Tibial nerve (tissue), 4 donors: ENCODE measurements at regions not wholly inside any gene's neighbourhood (a gene's known extent, or its start where the extent isn't known, plus 50 kb on each side); places are given as distances from the start of the nearest gene placed in this dataset.

Experiments
- EP300 ChIP-seq, 2 donors: sonication (generic); formaldehyde crosslinking; IDR thresholded peaks; one replicate each; pipeline ENCODE4 v1.6.1; 2017; ENCODE audit warnings: antibody characterized with exemption in 2 of 2, mild to moderate bottlenecking in 1 of 2
- POLR2A ChIP-seq, 2 donors: fragments of 450-650 bp; IDR thresholded peaks; one replicate each; pipeline ENCODE4 v1.6.1; 2017; ENCODE audit warnings: antibody characterized with exemption in 2 of 2, mild to moderate bottlenecking in 2 of 2, moderate library complexity in 2 of 2
- TF ChIP-seq, protein P1 (sequence below), 5 experiments: fragments of 200-600 bp in 3 of 5; fragments of 450-650 bp in 2 of 5; sonication (generic) in 3 of 5; IDR thresholded peaks; one replicate each; pipeline ENCODE4 v1.5.1; 2016 to 2019; ENCODE audit warnings: antibody characterized with exemption in 5 of 5, mild to moderate bottlenecking in 3 of 5, moderate library complexity in 2 of 5

DNA sequence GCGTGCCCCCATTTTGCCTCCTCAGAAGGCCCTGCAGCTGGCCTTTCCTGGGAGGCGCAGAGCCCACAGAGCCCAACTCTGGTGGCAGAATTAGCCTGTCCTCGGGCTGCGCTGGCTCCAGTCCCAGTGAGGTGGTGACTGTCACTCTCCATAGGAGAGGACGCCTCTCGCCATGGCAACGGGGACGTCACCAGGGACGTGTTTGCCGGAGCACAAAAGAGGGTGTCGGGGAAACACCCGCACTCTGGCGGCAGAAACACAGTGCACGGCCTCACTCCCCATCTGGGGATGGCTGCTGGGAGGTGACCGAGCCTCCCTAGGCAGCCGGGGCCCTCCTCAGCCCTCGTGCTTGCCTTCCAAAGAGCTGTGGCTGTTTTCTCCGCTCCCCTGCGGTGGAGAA lies 50.2 kb upstream of the NCOR2 start:
- TF ChIP-seq POLR2A (IDR thresholded peaks at IDR 0.05) (no peak), EP300 (IDR thresholded peaks at IDR 0.05) (no peak)
- TF ChIP-seq, protein P1, sequence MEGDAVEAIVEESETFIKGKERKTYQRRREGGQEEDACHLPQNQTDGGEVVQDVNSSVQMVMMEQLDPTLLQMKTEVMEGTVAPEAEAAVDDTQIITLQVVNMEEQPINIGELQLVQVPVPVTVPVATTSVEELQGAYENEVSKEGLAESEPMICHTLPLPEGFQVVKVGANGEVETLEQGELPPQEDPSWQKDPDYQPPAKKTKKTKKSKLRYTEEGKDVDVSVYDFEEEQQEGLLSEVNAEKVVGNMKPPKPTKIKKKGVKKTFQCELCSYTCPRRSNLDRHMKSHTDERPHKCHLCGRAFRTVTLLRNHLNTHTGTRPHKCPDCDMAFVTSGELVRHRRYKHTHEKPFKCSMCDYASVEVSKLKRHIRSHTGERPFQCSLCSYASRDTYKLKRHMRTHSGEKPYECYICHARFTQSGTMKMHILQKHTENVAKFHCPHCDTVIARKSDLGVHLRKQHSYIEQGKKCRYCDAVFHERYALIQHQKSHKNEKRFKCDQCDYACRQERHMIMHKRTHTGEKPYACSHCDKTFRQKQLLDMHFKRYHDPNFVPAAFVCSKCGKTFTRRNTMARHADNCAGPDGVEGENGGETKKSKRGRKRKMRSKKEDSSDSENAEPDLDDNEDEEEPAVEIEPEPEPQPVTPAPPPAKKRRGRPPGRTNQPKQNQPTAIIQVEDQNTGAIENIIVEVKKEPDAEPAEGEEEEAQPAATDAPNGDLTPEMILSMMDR (IDR thresholded peaks at IDR 0.05), result no peak
